Psoas muscle (tissue), 7 donors: ENCODE measurements at regions not wholly inside any gene's neighbourhood (a gene's known extent, or its start where the extent isn't known, plus 50 kb on each side); places are given as distances from the start of the nearest gene placed in this dataset.

Source experiments
- ATAC-seq, 4 donors: fragments of 200-7000 bp; cut with Tn5 transposase; one replicate each; pipeline ENCODE4 v1.9.1; 2020; ENCODE audit warnings: moderate library complexity in 3 of 4, mild to moderate bottlenecking in 2 of 4
- DNase-seq, 2 donors: peaks; one replicate each; pipeline ENCODE4 v3.0.0-alpha.2; 2020
- H3K27ac ChIP-seq: fragments of 200-600 bp; one replicate; pipeline ENCODE4 v1.8.0; 2022
- H3K27me3 ChIP-seq, 3 donors: fragments of 200-600 bp in 1 of 3; one replicate each; pipeline versions ENCODE4 v1.6.1 to v1.8.0; 2013 to 2022; ENCODE audit warnings: low read length in 2 of 3, mild to moderate bottlenecking in 2 of 3, moderate library complexity in 1 of 3; ENCODE audit not compliant: insufficient read depth in 3 of 3
- H3K36me3 ChIP-seq, 2 donors: fragments of 200-600 bp in 1 of 2; one replicate each; pipeline versions ENCODE4 v1.6.1 to v1.8.0; 2013 to 2022; ENCODE audit warnings: low read depth in 1 of 2, mild to moderate bottlenecking in 1 of 2, moderate library complexity in 1 of 2; ENCODE audit not compliant: insufficient read depth in 1 of 2
- H3K4me1 ChIP-seq: fragments of 200-600 bp; one replicate; pipeline ENCODE4 v1.8.0; 2022
- H3K4me3 ChIP-seq: fragments of 200-600 bp; one replicate; pipeline ENCODE4 v1.8.0; 2022; ENCODE audit warnings: mild to moderate bottlenecking
- H3K9me3 ChIP-seq: fragments of 200-600 bp; one replicate; pipeline ENCODE4 v1.8.0; 2022
- WGBS, 3 donors: extraction: QIAGEN DNeasy Blood & Tissue Kit; methylation state at CpG; one replicate each; pipeline versions ENCODE4 v1.1.6 to v1.1.7; 2013; 5-methylcytosine and 5-hydroxymethylcytosine counted together
- intact Hi-C, 2 donors: fragments of 100-400 bp; cut with DNase I; formaldehyde crosslinking; loops; one replicate each; pipeline versions ENCODE4 v1.11.0 to v1.14.2; 2022
- TF ChIP-seq, protein P1 (sequence below): fragments of 200-600 bp; IDR thresholded peaks from one replicate; pipeline ENCODE4 v1.8.0; 2022; ENCODE audit warnings: antibody characterized with exemption
- donor health status: healthy with polysubstance abuse.
- donor health status: DM: no; HTN: no; CAD: no; lungs with moderate emphysema.
- donor health status: Bipolar disorder and iron deficiency.
- donor health status: healthy.
- donor health status: DM: yes; HTN: yes; CAD: no.
- donor health status: DM: no; HTN: no; CAD: no.
- donor health status: DM: yes; HTN: yes; CAD: no.

DNA sequence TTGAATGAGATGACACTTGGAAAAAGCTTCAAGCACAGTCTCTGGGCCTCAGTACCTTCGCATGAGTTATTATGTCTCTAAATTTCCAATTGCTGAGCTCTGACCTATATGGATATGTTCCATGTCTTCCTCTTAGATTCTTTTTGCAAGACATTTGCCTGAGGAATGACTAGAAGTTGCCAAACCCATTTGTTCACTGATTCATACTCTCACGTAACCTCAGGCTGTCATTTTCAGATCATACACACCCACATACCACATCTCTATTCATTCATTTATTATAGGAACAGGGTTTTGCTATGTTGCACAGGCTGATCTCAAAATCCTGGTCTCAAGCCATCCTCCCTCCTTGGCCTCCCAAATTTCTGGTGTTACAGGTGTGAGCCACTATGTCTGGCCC is 2137.1 kb upstream of the TENM3 start:
- Histone ChIP-seq H3K9me3 (no peaks in the 10 kb centered on the region), H3K4me1 (no peaks in the 10 kb centered on the region), H3K4me3 (no peak overlapping the region), H3K27me3 (no peaks in the 10 kb centered on the region), H3K27ac (no peak overlapping the region), H3K36me3 (no peaks in the 10 kb centered on the region)
- DNase-seq (no peak), ATAC-seq (no peak)
- WGBS, 3 donors, result 83 to 86% (median 83%) methylated on average over 2 of the region's 2 CpGs
- intact Hi-C loops, result no loop called here
- TF ChIP-seq, protein P1, sequence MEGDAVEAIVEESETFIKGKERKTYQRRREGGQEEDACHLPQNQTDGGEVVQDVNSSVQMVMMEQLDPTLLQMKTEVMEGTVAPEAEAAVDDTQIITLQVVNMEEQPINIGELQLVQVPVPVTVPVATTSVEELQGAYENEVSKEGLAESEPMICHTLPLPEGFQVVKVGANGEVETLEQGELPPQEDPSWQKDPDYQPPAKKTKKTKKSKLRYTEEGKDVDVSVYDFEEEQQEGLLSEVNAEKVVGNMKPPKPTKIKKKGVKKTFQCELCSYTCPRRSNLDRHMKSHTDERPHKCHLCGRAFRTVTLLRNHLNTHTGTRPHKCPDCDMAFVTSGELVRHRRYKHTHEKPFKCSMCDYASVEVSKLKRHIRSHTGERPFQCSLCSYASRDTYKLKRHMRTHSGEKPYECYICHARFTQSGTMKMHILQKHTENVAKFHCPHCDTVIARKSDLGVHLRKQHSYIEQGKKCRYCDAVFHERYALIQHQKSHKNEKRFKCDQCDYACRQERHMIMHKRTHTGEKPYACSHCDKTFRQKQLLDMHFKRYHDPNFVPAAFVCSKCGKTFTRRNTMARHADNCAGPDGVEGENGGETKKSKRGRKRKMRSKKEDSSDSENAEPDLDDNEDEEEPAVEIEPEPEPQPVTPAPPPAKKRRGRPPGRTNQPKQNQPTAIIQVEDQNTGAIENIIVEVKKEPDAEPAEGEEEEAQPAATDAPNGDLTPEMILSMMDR, result no peak

DNA sequence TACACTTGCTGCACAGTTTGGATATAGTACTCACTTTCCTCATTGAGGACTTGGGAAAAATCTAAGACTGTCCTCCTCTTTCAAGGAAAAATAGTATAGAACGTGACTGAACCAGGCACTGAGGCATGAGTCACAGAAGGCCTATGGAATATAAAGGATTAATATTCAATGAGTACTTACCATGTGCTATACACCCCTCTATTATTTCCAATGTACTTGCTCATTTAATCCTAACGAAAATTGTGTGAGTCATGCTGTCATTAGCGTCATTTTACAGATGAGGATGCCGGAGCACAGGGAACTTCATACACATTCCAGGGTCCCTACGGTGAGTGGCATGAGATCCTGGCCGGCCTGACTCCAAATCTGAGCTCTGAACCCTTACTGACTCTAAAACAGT is 2136.2 kb upstream of the TENM3 start:
- H3K27me3 ChIP-seq, result no peaks in the 10 kb centered on the region
- H3K9me3 ChIP-seq, result no peaks in the 10 kb centered on the region
- intact Hi-C loops, result no loop called here
- DNase-seq (no peak), ATAC-seq (no peak)
- no peak overlapping the region for H3K27ac ChIP-seq
- no peaks in the 10 kb centered on the region for H3K4me1 ChIP-seq
- H3K4me3 ChIP-seq, result no peak overlapping the region
- TF ChIP-seq, protein P1, result no peak
- no peaks in the 10 kb centered on the region for H3K36me3 ChIP-seq
- 78 to 82% (median 80%) methylated on average over 6 of the region's 6 CpGs for WGBS, 3 donors

DNA sequence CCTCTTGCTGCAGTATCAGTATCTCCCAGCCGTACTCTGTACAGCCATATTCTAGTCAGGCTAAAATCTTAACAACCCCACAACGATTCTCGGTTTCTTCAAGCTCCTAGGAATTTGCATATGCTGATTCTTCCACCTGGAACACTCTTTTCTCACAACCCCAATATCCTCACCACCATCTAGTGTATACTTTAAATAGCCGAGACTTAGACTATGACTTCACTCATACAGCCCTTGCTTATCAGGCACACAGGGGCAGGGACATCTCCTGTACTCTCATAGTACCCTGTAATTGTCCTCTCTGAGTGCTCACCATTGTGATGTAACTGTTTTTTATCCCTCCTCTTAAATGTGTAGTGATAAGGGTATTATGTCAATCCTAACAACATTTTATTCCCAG is 2126.4 kb upstream of the TENM3 start:
- H3K27ac ChIP-seq, result no peak overlapping the region
- no peak overlapping the region for H3K4me3 ChIP-seq
- TF ChIP-seq, protein P1, result no peak
- H3K36me3 ChIP-seq, result no peaks in the 10 kb centered on the region
- 81 to 88% (median 86%) methylated on average over 4 of the region's 4 CpGs for WGBS, 3 donors
- DNase-seq (no peak), ATAC-seq (no peak)
- no peaks in the 10 kb centered on the region for H3K9me3 ChIP-seq
- intact Hi-C loops, result no loop called here
- H3K4me1 ChIP-seq, result no peaks in the 10 kb centered on the region
- no peaks in the 10 kb centered on the region for H3K27me3 ChIP-seq

DNA sequence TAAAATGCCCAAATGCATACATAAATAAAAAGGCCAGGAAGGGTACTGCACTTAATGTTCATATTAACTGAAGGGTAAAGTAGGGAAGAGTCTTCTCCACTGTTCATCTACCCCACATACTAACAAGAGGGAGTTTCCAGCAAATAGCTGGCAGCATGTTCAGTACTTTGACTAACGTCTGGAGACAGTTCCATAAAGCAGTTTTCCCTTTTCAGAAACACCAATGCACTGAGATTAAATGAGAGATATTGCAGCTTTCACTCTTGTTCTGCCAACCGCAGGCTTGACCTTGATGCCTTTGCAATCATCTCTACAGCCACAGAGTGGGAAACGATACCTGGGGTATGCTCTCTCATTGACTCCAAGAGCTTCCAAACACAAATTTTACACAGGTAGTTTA is 2123.1 kb upstream of the TENM3 start:
- DNase-seq (no peak), ATAC-seq (no peak)
- H3K27ac ChIP-seq, result no peak overlapping the region
- WGBS, 3 donors, result 69 to 77% (median 77%) methylated on average over 3 of the region's 3 CpGs
- H3K4me1 ChIP-seq, result no peaks in the 10 kb centered on the region
- intact Hi-C loops, result no loop called here
- no peaks in the 10 kb centered on the region for H3K36me3 ChIP-seq
- no peak overlapping the region for H3K4me3 ChIP-seq
- no peaks in the 10 kb centered on the region for H3K27me3 ChIP-seq
- TF ChIP-seq, protein P1, result no peak
- no peaks in the 10 kb centered on the region for H3K9me3 ChIP-seq

DNA sequence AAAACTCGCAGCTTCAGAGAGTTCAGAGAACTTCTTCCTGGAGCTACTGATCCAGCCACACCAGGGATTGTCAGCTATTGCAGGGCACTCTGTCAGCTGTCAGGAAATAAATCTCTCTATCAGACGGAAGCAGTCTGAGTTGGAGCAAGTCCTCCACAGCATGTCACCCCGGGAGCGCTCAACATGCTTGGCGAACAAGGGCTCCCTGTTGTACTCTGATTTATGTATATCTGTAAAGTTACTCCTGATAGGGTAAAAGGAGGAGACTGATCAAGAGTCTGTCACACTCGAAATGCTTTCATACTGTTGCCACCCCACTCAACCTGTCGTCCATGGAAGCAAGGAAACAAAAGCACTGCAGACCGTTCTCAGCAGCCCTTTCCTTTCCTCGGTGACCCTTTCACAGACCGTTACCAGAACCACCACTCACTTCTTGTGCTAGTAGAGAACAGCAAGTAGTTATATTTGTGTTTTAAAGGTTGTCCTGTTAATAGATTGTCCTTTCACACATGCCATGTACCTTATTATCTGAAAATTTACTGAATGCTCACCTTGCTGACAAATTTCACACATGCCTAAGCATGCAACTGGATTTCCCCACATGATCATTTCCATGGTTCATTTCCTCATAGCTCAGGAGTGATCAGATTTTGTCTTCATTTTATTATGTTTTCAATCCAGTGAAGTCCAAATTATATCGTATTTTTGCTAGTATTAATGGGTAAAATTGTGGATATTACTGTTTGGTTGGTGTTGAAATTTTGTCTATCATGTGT is 2108.9 kb upstream of the TENM3 start:
- ATAC-seq, result peak; percentile 79 to 94 (median 86)
- H3K4me3 ChIP-seq, result peak overlapping the region; percentile 50
- peak in 1 of 2 donors; percentile 37 for DNase-seq
- H3K36me3 ChIP-seq, result no peaks in the 10 kb centered on the region
- H3K27ac ChIP-seq, result no peak overlapping the region
- no peaks in the 10 kb centered on the region for H3K9me3 ChIP-seq
- H3K27me3 ChIP-seq, result no peaks in the 10 kb centered on the region
- WGBS, 3 donors, result 9 to 13% (median 10%) methylated on average over 11 of the region's 11 CpGs
- intact Hi-C loops, result no loop called here
- H3K4me1 ChIP-seq, result no peaks in the 10 kb centered on the region
- TF ChIP-seq, protein P1, result no peak
